ENCODE measurements at regions not wholly inside any gene's neighbourhood (a gene's known extent, or its start where the extent isn't known, plus 50 kb on each side); places are given as distances from the start of the nearest gene placed in this dataset.

GRCh38 chr3:143200001-143200924 lies 80.7 kb downstream of the CHST2 start:
- TF ChIP-seq POLR2A (IDR thresholded peaks at IDR 0.05; ENCODE audit: low read depth, low read length) = no peak
- no peak for TF ChIP-seq SPI1 (IDR thresholded peaks at IDR 0.05; ENCODE audit: low read depth, low read length)
- no peak for TF ChIP-seq POLR2AphosphoS5 (IDR thresholded peaks at IDR 0.05; ENCODE audit: low read depth, low read length)
- TF ChIP-seq TAF1 (IDR thresholded peaks at IDR 0.05; ENCODE audit: low read depth, low read length) = no peak
- no peak for TF ChIP-seq PAX5 (IDR thresholded peaks at IDR 0.05; ENCODE audit: insufficient read depth, low read length, severe bottlenecking)
